AG09309 (cell line): ENCODE measurements at regions not wholly inside any gene's neighbourhood (a gene's known extent, or its start where the extent isn't known, plus 50 kb on each side); places are given as distances from the start of the nearest gene placed in this dataset.
"Not testable (repeated sequence)": the region's sequence is repeated elsewhere in the genome, so short reads cannot be mapped to it uniquely, and the experiment has no call there.

Experiments
- DNase-seq: peaks from one replicate; pipeline ENCODE4 v3.0.0-alpha.2; 2010; ENCODE audit warnings: low read depth
- H3K4me3 ChIP-seq: 2 replicates; pipeline ENCODE4 v1.5.1; 2011; ENCODE audit warnings: mild to moderate bottlenecking, low read depth, low read length, moderate library complexity; ENCODE audit not compliant: control insufficient read depth
- TF ChIP-seq, protein P1 (sequence below): IDR thresholded peaks from 2 replicates; pipeline ENCODE4 v1.5.1; 2011; ENCODE audit warnings: mild to moderate bottlenecking, low read depth, low read length, inconsistent platforms; ENCODE audit not compliant: insufficient read depth, control insufficient read depth; ENCODE audit errors: missing control alignments

DNA sequence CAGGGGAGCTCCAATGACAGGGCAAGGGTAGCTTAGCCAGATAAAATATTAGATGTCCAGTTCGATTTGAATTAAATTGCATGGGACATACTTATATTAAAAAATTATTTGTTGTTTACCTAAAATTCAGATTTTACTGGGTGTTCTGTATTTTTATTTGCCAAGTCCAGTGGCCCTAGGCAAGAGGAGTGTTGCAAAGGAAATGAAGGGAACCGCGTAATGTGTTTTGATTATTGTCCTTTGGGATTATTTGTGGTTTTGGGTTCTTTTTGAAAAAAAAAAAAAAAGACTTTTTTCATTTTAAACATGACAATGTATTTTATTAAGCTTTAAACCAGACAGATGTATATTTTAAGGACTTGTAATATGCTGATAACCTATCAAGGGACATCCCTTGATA lies 179.3 kb downstream of the C9orf152 start:
- no peak for DNase-seq
- TF ChIP-seq, protein P1, sequence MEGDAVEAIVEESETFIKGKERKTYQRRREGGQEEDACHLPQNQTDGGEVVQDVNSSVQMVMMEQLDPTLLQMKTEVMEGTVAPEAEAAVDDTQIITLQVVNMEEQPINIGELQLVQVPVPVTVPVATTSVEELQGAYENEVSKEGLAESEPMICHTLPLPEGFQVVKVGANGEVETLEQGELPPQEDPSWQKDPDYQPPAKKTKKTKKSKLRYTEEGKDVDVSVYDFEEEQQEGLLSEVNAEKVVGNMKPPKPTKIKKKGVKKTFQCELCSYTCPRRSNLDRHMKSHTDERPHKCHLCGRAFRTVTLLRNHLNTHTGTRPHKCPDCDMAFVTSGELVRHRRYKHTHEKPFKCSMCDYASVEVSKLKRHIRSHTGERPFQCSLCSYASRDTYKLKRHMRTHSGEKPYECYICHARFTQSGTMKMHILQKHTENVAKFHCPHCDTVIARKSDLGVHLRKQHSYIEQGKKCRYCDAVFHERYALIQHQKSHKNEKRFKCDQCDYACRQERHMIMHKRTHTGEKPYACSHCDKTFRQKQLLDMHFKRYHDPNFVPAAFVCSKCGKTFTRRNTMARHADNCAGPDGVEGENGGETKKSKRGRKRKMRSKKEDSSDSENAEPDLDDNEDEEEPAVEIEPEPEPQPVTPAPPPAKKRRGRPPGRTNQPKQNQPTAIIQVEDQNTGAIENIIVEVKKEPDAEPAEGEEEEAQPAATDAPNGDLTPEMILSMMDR = no peak

DNA sequence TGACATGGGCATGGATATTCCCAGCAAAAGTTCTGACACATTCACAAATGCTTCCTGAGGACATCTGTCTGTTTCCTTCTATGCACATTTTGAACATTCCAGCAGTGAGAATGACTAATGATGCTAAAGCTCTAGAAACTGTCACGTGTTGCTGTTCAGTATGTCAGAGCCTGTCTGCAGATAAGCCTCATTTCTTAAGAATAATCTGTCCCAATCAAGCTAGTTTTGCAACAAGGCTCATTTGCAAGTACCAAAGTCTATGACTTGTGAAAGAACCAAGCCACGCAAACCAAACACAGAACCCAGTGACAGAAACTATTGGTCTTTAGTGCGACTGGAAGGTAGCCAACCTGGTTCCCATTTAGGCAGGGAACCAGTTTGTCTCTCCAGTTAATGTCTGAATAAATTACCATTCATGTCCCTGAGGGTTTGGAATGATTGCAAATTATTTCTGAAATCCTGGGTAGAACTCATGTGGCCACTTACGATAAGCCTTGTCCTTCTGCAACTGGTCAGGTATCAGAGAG lies 178.5 kb downstream of the C9orf152 start:
- TF ChIP-seq, protein P1 = no peak
- DNase-seq = peak; percentile 93
- H3K4me3 ChIP-seq = no peak overlapping the region

More for the DNA sequence above, 179.3 kb downstream of the C9orf152 start:
- no peak overlapping the region for H3K4me3 ChIP-seq

DNA sequence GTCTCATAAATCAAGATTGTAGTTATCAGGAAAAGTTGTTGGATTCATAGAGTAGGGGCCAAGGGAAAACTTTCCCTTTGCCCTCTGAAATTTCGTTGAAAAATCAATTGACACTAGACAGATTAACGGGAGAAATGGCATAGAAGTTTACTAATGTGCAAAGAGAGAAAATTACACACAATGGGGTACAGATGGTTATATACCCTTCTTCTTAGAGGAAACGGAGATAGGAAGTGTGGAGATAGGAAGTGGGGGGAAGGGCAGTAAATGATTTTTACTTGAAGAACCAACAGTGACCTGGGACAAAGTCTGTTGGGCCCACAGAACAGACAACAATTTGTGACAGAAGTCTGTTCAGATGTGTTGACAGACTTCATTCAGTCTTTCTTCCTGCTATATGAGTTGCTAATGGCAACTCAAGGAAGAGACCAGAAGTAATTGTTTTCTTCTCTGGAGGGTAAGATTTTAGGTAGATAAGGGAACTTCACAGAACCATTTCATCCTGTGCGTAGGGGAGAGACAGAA lies 177.9 kb downstream of the C9orf152 start:
- no peak overlapping the region for H3K4me3 ChIP-seq
- TF ChIP-seq, protein P1 = no peak
- no peak for DNase-seq

DNA sequence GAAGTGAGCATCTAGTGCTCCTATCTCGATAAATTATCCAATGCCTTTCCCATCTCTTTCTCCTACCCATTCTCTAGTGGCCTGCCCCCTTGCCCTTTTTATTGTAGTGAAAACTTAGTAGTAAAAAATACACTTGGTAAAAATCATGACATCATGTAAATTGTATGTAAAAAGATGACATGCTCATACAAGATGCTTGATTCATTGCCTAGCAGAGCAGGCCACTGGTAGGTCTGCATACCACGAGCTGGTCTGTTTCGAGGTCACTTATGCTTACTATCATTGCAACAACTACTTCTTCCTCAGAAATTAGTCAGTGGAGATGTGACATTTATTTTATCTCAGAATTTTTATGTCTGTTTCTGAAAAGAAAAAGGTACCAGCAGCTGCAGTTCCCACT lies 177.3 kb downstream of the C9orf152 start:
- TF ChIP-seq, protein P1 = no peak
- no peak for DNase-seq
- H3K4me3 ChIP-seq = no peak overlapping the region

DNA sequence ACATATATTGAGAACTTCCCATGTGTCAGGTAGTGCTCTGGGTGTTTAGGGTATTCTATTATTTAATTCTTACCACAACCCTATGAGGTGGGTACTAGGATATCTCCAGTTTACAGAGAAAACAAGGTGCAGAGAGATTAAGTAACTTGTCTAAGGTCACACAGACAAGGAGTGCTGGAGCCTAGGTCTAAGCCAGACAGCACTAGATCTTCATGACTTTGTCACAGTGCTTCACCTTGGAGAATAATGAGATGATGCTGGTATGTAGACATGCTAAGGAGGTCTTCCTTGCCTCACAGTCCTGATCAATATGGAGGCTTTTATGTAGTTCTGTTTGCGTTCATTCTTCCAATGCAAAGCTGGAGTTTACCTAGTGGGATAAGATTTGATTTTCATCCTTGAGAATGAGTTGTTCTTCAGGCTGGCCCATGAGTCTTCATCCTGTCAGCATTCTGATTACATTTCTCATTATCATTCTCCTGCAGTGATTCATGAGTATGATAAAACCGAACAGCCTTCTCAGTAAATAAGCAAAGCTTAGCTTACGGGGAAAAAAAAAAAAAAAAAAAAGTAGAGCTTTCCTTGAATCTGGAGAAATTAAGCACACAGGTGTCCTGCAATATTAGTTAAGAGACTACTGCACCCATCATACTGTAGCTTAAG lies 176.3 kb downstream of the C9orf152 start:
- H3K4me3 ChIP-seq = no peak overlapping the region
- TF ChIP-seq, protein P1 = no peak
- DNase-seq = peak; percentile 55

DNA sequence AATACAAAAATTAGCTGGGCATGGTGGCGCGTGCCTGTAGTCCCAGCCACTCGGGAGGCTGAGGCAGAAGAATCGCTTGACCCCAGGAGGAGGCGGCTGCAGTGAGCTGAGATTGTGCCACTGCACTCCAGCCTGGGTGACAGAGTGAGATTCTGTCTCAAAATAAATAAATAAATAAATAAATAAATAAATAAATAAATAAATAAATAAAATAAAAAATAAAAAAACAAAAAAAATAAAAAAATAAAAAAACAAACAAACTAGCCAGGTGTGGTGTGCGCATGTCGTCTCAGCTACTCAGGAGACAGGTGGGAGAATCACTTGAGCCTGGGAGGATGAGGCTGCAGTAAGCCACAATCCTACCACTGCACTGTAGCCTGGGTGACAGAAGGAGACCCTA lies 175.4 kb downstream of the C9orf152 start:
- not testable (repeated sequence) for DNase-seq, H3K4me3 ChIP-seq

DNA sequence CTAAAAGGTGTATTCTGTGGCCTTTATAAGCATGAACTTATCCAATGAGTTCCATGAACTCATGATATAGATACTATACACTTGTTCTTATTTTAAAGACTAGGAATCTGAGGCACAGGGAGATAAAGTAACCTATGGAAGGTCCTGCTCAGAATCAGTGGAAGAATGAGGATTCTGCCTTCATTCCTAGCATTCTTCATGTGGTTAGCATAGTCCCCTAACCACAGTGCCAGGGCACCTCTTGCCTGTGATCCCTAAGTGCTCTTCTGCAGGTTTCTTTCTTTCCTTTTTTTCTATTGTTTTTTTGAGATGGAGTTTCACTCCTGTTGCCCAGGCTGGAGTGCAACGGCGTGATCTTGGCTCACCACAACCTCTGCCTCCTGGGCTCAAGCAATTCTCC lies 174.1 kb downstream of the C9orf152 start:
- TF ChIP-seq, protein P1 = no peak
- DNase-seq = no peak
- H3K4me3 ChIP-seq = no peak overlapping the region
